ENCODE measurements at regions not wholly inside any gene's neighbourhood (a gene's known extent, or its start where the extent isn't known, plus 50 kb on each side); places are given as distances from the start of the nearest gene placed in this dataset.

DNA sequence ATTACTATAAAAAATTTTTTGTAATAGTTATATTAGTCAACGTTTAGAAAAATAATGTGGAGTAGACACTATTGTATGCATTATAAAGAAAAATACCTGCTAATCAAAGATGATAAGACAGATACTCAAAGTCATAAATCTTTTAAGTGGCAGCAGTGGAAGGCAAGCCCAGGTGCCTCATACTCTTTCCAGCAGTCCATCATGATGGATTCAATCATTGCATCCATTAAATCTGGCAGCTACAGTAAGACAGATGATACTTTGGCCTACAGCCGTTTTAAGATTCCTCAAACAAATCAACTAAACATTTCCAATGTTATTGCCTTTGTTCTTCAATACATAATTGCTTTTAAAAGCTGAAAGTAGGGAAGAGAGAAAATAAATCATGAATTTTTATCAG is 1392.9 kb upstream of the NUDT12 start:
- no peak overlapping the region for H3K27ac ChIP-seq (ENCODE audit: low read length)
- Mint-ChIP-seq H3K4me1 (no peaks in the 10 kb centered on the region), H3K27ac (no peak overlapping the region), H3K27me3 (no peaks in the 10 kb centered on the region), H3K4me3 (no peak overlapping the region), H3K36me3 (no peaks in the 10 kb centered on the region), H3K9me3 (peaks cover 8 to 33% (median 11%) of the 10 kb centered on the region in 3 donors)
- H3K27me3 ChIP-seq (replicated peaks in 1 of 2; ENCODE audit: control insufficient read depth in 2 of 2, extremely low read depth in 1 of 2, insufficient read depth in 2 of 2, low read length in 1 of 2): no peaks in the 10 kb centered on the region
- no peak overlapping the region for H3K4me3 ChIP-seq (ENCODE audit: control insufficient read depth in 1 of 2, extremely low read depth in 1 of 2, low read length in 1 of 2)
- POLR2A ChIA-PET: no interaction called here
- H3K36me3 ChIP-seq (ENCODE audit: control insufficient read depth in 2 of 2, extremely low read depth in 1 of 2, insufficient read depth in 1 of 2, low read length in 1 of 2): no peaks in the 10 kb centered on the region
- no CpG with 5 or more reads among the region's 2 CpGs for WGBS (ENCODE audit: insufficient coverage)
- CTCF ChIA-PET: no interaction called here
- H3K4me1 ChIP-seq (ENCODE audit: control insufficient read depth in 1 of 2, extremely low read depth in 1 of 2, insufficient read depth in 2 of 2, low read length in 2 of 2): no peaks in the 10 kb centered on the region
- DNase-seq: no peak
- no peak for ATAC-seq (replicated peaks in 1 of 4)
- no peaks in the 10 kb centered on the region for H3K9me3 ChIP-seq

- Histone ChIP-seq H3K4me1 (ENCODE audit: control insufficient read depth in 1 of 2, extremely low read depth in 1 of 2, insufficient read depth in 2 of 2, low read length in 2 of 2) (no peaks in the 10 kb centered on the region), H3K27me3 (replicated peaks in 1 of 2; ENCODE audit: control insufficient read depth in 2 of 2, extremely low read depth in 1 of 2, insufficient read depth in 2 of 2, low read length in 1 of 2) (no peaks in the 10 kb centered on the region), H3K27ac (ENCODE audit: low read length) (no peak overlapping the region), H3K4me3 (ENCODE audit: control insufficient read depth in 1 of 2, extremely low read depth in 1 of 2, low read length in 1 of 2) (no peak overlapping the region), H3K36me3 (ENCODE audit: control insufficient read depth in 2 of 2, extremely low read depth in 1 of 2, insufficient read depth in 1 of 2, low read length in 1 of 2) (no peaks in the 10 kb centered on the region), H3K9me3 (no peaks in the 10 kb centered on the region)
- ChIA-PET POLR2A (no interaction called here), CTCF (no interaction called here)
- ATAC-seq (replicated peaks in 1 of 4): no peak
- H3K9me3 Mint-ChIP-seq: peaks cover 10 to 30% (median 11%) of the 10 kb centered on the region in 3 donors
- DNase-seq: no peak
- H3K27me3 Mint-ChIP-seq: no peaks in the 10 kb centered on the region
- no peak overlapping the region for H3K4me3 Mint-ChIP-seq
- no peaks in the 10 kb centered on the region for H3K4me1 Mint-ChIP-seq
- 100% methylated on average over 1 of the region's 1 CpG for whole genome bisulfite sequencing (ENCODE audit: insufficient coverage)
- H3K27ac Mint-ChIP-seq: no peak overlapping the region
- H3K36me3 Mint-ChIP-seq: no peaks in the 10 kb centered on the region
Observed at GRCh38 chr5:104952876-104953275, 1390.3 kb upstream of the NUDT12 start.

- 78% methylated on average over 3 of the region's 3 CpGs for WGBS (ENCODE audit: insufficient coverage)
Observed at GRCh38 chr5:104951829-104952228, 1389.2 kb upstream of the NUDT12 start.

GRCh38 chr5:104947076-104947475 is 1384.5 kb upstream of the NUDT12 start:
- DNase-seq: no peak
- CTCF ChIA-PET: no interaction called here
- POLR2A ChIA-PET: no interaction called here

More at GRCh38 chr5:104951829-104952228, 1389.2 kb upstream of the NUDT12 start:
- DNase-seq (no peak), ATAC-seq (replicated peaks in 1 of 4) (no peak)
- no peaks in the 10 kb centered on the region for H3K27me3 ChIP-seq (replicated peaks in 1 of 2; ENCODE audit: control insufficient read depth in 2 of 2, extremely low read depth in 1 of 2, insufficient read depth in 2 of 2, low read length in 1 of 2)
- Mint-ChIP-seq H3K4me3 (no peak overlapping the region), H3K9me3 (peaks cover 7 to 22% (median 10%) of the 10 kb centered on the region in 3 donors), H3K27me3 (no peaks in the 10 kb centered on the region), H3K27ac (no peak overlapping the region), H3K4me1 (no peaks in the 10 kb centered on the region), H3K36me3 (no peaks in the 10 kb centered on the region)
- no peaks in the 10 kb centered on the region for H3K36me3 ChIP-seq (ENCODE audit: control insufficient read depth in 2 of 2, extremely low read depth in 1 of 2, insufficient read depth in 1 of 2, low read length in 1 of 2)
- no peaks in the 10 kb centered on the region for H3K4me1 ChIP-seq (ENCODE audit: control insufficient read depth in 1 of 2, extremely low read depth in 1 of 2, insufficient read depth in 2 of 2, low read length in 2 of 2)
- no peak overlapping the region for H3K27ac ChIP-seq (ENCODE audit: low read length)
- POLR2A ChIA-PET: no interaction called here
- no peak overlapping the region for H3K4me3 ChIP-seq (ENCODE audit: control insufficient read depth in 1 of 2, extremely low read depth in 1 of 2, low read length in 1 of 2)
- no peaks in the 10 kb centered on the region for H3K9me3 ChIP-seq
- CTCF ChIA-PET: no interaction called here

DNA sequence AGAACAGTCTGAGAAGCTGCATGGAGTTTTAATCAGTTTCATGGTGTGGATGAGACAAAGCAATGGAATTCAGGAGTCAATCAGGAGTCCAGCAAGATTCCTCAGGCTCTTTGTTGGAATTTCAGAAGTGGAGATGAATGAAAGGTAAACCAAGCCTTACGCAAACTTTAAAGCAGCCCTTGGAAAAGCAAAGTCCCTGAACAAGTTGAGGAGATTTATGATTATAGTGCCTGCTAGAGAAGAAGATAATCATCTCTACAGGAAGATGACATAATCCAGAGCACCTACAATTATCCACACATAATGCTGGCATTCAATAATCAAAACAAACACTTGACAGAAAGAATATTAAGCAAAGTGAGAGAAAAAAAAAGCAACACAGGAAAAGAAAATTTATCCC is 1380.1 kb upstream of the NUDT12 start:
- POLR2A ChIA-PET: no interaction called here
- CTCF ChIA-PET: no interaction called here
- no peaks in the 10 kb centered on the region for H3K27me3 Mint-ChIP-seq

More at GRCh38 chr5:104947076-104947475, 1384.5 kb upstream of the NUDT12 start:
- ATAC-seq (replicated peaks in 1 of 4): no peak
- WGBS (ENCODE audit: insufficient coverage): no CpG with 5 or more reads among the region's 1 CpG
- Histone ChIP-seq H3K27me3 (replicated peaks in 1 of 2; ENCODE audit: control insufficient read depth in 2 of 2, extremely low read depth in 1 of 2, insufficient read depth in 2 of 2, low read length in 1 of 2) (no peaks in the 10 kb centered on the region), H3K27ac (ENCODE audit: low read length) (no peak overlapping the region), H3K4me1 (ENCODE audit: control insufficient read depth in 1 of 2, extremely low read depth in 1 of 2, insufficient read depth in 2 of 2, low read length in 2 of 2) (no peaks in the 10 kb centered on the region), H3K9me3 (no peaks in the 10 kb centered on the region), H3K36me3 (ENCODE audit: control insufficient read depth in 2 of 2, extremely low read depth in 1 of 2, insufficient read depth in 1 of 2, low read length in 1 of 2) (no peaks in the 10 kb centered on the region), H3K4me3 (ENCODE audit: control insufficient read depth in 1 of 2, extremely low read depth in 1 of 2, low read length in 1 of 2) (no peak overlapping the region)
- Mint-ChIP-seq H3K4me1 (no peaks in the 10 kb centered on the region), H3K27me3 (no peaks in the 10 kb centered on the region), H3K27ac (no peak overlapping the region), H3K4me3 (no peak overlapping the region), H3K9me3 (peaks cover 0 to 22% (median 12%) of the 10 kb centered on the region in 3 donors), H3K36me3 (no peaks in the 10 kb centered on the region)

DNA sequence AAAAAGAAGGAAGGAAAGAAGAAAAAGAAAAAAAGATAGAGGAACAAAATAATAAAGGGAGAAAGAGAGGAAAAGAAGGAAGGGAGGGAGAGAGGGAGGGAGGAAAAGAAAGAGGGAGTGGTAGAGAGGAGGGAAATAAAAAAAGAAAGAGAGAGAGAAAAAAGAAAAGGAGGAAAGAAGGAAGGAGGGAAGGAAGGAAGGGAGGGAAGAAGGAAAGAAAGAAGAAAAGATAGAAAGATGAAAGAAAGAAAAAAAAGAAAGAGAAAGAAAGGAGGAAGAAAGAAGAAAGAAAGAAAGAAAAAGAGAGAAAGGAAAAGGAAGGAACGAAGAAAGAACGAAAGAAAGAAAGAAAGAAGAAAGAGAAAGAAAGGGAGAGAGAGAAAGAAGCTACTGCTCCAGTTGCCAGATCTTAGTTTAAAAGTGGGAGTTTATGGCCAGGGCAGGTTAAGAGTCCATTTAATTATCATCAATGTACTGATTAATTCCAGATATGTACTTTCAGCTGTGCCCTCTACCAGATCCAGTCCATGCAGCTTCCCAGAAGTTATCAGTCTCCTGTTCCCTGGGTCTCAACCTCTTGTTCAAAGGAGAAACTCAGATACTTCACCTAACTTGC is 1378.5 kb upstream of the NUDT12 start:
- H3K27ac Mint-ChIP-seq: no peak overlapping the region
- ATAC-seq (replicated peaks in 1 of 4): no peak
- WGBS (ENCODE audit: insufficient coverage): 75% methylated on average over 2 of the region's 2 CpGs
- H3K4me3 Mint-ChIP-seq: no peak overlapping the region
- Histone ChIP-seq H3K4me3 (ENCODE audit: control insufficient read depth in 1 of 2, extremely low read depth in 1 of 2, low read length in 1 of 2) (no peak overlapping the region), H3K27me3 (replicated peaks in 1 of 2; ENCODE audit: control insufficient read depth in 2 of 2, extremely low read depth in 1 of 2, insufficient read depth in 2 of 2, low read length in 1 of 2) (no peaks in the 10 kb centered on the region), H3K9me3 (no peaks in the 10 kb centered on the region), H3K36me3 (ENCODE audit: control insufficient read depth in 2 of 2, extremely low read depth in 1 of 2, insufficient read depth in 1 of 2, low read length in 1 of 2) (no peaks in the 10 kb centered on the region), H3K27ac (ENCODE audit: low read length) (no peak overlapping the region), H3K4me1 (ENCODE audit: control insufficient read depth in 1 of 2, extremely low read depth in 1 of 2, insufficient read depth in 2 of 2, low read length in 2 of 2) (no peaks in the 10 kb centered on the region)
- no peaks in the 10 kb centered on the region for H3K4me1 Mint-ChIP-seq
- H3K9me3 Mint-ChIP-seq: peaks cover 8 to 27% (median 9%) of the 10 kb centered on the region in 3 donors
- POLR2A ChIA-PET: no interaction called here
- H3K27me3 Mint-ChIP-seq: no peaks in the 10 kb centered on the region
- CTCF ChIA-PET: no interaction called here
- DNase-seq: no peak
- H3K36me3 Mint-ChIP-seq: no peaks in the 10 kb centered on the region

More for the DNA sequence above, 1380.1 kb upstream of the NUDT12 start:
- DNase-seq (no peak), ATAC-seq (replicated peaks in 1 of 4) (no peak)
- Histone ChIP-seq H3K36me3 (ENCODE audit: control insufficient read depth in 2 of 2, extremely low read depth in 1 of 2, insufficient read depth in 1 of 2, low read length in 1 of 2) (no peaks in the 10 kb centered on the region), H3K4me1 (ENCODE audit: control insufficient read depth in 1 of 2, extremely low read depth in 1 of 2, insufficient read depth in 2 of 2, low read length in 2 of 2) (no peaks in the 10 kb centered on the region), H3K27ac (ENCODE audit: low read length) (no peak overlapping the region), H3K4me3 (ENCODE audit: control insufficient read depth in 1 of 2, extremely low read depth in 1 of 2, low read length in 1 of 2) (no peak overlapping the region), H3K27me3 (replicated peaks in 1 of 2; ENCODE audit: control insufficient read depth in 2 of 2, extremely low read depth in 1 of 2, insufficient read depth in 2 of 2, low read length in 1 of 2) (no peaks in the 10 kb centered on the region), H3K9me3 (no peaks in the 10 kb centered on the region)
- H3K36me3 Mint-ChIP-seq: no peaks in the 10 kb centered on the region
- WGBS (ENCODE audit: insufficient coverage): no CpG with 5 or more reads among the region's 1 CpG
- H3K27ac Mint-ChIP-seq: no peak overlapping the region
- no peak overlapping the region for H3K4me3 Mint-ChIP-seq
- peaks cover 9 to 28% (median 10%) of the 10 kb centered on the region in 3 donors for H3K9me3 Mint-ChIP-seq
- no peaks in the 10 kb centered on the region for H3K4me1 Mint-ChIP-seq

- Mint-ChIP-seq H3K27ac (no peak overlapping the region), H3K36me3 (no peaks in the 10 kb centered on the region), H3K4me3 (no peak overlapping the region), H3K9me3 (peaks cover 8 to 26% (median 11%) of the 10 kb centered on the region in 3 donors), H3K27me3 (no peaks in the 10 kb centered on the region), H3K4me1 (no peaks in the 10 kb centered on the region)
- Histone ChIP-seq H3K9me3 (no peaks in the 10 kb centered on the region), H3K27ac (ENCODE audit: low read length) (no peak overlapping the region), H3K4me1 (ENCODE audit: control insufficient read depth in 1 of 2, extremely low read depth in 1 of 2, insufficient read depth in 2 of 2, low read length in 2 of 2) (no peaks in the 10 kb centered on the region), H3K36me3 (ENCODE audit: control insufficient read depth in 2 of 2, extremely low read depth in 1 of 2, insufficient read depth in 1 of 2, low read length in 1 of 2) (no peaks in the 10 kb centered on the region), H3K4me3 (ENCODE audit: control insufficient read depth in 1 of 2, extremely low read depth in 1 of 2, low read length in 1 of 2) (no peak overlapping the region), H3K27me3 (replicated peaks in 1 of 2; ENCODE audit: control insufficient read depth in 2 of 2, extremely low read depth in 1 of 2, insufficient read depth in 2 of 2, low read length in 1 of 2) (no peaks in the 10 kb centered on the region)
- ATAC-seq (replicated peaks in 1 of 4) (no peak), DNase-seq (no peak)
- no CpG with 5 or more reads among the region's 1 CpG for WGBS (ENCODE audit: insufficient coverage)
- ChIA-PET POLR2A (no interaction called here), CTCF (no interaction called here)
Observed at GRCh38 chr5:104937598-104937997, 1375.0 kb upstream of the NUDT12 start.

Measured in T-cell (primary cell).